HuH-7.5 (cell line): ENCODE measurements at regions not wholly inside any gene's neighbourhood (a gene's known extent, or its start where the extent isn't known, plus 50 kb on each side); places are given as distances from the start of the nearest gene placed in this dataset.

Experiments used
- DNase-seq: peaks from one replicate; pipeline ENCODE4 v3.0.0; 2011; ENCODE audit warnings: low spot score

- no peak for DNase-seq
These were observed 262.7 kb upstream of the RGS18 start for GRCh38 chr1:191895462-191896058.

DNA sequence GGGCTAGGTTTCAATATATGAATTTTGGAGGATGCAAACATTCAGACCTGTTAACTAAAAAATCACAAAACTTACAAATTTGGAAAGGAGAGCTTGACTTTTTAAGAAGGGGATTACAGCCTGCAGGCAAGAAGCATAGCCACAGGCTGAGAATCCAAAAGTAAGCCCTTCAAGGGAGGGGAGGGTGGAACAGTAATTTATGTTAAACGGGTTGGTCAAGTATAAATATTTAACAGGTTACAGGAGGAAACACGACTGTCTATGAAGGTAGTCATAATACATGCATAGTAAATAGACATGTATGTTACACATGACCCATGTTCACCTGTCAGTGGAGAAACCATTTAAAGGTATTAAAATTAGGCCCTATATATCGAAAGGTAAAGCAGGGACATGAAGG lies 261.1 kb upstream of the RGS18 start:
- no peak for DNase-seq

- no peak for DNase-seq
These were observed 256.6 kb upstream of the RGS18 start for GRCh38 chr1:191901651-191902050.

DNA sequence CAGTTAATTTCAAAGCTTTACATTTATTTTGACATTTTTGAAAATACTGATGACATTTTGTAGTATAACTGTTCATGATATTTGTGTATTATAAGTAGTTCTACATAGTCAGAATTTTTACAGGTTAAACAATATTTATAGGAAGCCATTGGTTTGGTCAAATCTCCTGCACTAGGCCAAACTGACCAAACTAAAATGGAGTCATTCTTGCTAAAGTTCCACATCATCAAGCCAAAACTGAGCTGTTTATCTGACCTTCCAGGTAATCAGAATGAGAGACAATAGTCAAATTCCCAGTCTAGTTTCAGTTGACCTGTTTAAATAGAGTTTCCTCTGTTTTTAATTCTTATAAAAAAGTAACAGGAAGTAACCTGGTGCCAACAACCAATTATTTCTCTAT lies 253.3 kb upstream of the RGS18 start:
- DNase-seq = no peak

DNA sequence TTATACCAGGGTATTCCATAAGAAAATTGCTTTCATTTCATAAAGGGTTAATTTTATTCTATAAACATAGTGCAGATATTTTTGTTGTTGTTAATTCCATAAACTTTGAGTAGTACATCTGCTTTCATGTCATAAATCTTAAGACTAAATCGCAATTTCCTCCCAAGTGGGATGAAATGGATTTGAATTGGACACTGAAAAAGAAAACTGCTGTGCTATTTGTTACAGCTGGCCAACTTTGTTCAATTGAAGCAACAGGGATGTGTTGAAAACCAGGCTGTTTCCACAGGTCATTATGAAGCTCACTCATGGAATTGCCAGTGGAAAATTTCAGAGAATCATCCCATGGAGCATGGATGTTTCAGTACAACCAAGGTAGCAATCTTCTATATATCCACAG lies 252.5 kb upstream of the RGS18 start:
- DNase-seq = no peak

DNA sequence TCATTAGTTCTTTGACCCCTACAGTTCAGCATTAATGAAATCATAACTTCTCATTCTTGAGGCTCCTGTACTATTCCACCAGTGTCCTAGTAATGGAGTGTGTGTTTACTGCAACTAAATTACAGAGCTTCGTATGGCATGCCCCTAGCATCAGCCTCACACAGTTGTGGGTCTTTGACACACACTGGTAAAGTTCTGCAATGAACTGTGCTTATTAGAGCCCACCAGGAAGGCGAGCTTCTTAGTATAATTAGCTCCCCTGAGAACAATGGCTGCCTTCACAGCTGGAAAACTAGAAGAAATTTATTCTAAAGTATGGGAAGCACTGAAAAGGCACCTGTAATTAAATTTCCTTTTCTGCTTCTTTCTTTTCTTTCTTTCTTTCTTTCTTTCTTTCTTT lies 251.1 kb upstream of the RGS18 start:
- no peak for DNase-seq

DNA sequence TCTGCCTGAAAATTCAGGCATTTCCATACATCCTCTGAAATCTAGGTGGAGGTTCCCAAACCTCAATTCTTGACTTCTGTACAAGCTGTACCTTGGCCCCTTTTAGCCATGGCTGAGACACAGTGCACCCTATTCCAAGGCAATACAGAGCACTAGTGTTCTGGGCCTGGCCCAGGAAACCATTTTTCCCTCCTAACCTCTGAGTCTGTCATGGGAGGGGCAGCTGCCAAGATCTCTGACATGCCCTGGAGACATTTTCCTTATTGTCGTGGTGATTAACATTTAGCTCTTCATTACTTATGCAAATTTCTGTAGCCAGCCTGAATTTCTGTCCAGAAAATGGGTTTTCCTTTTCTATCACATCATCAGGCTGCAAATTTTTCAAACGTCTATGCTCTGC lies 248.0 kb upstream of the RGS18 start:
- no peak for DNase-seq

- no peak for DNase-seq
These were observed 245.7 kb upstream of the RGS18 start for GRCh38 chr1:191912517-191912916.

- DNase-seq = no peak
These were observed 244.8 kb upstream of the RGS18 start for GRCh38 chr1:191913260-191913977.

DNA sequence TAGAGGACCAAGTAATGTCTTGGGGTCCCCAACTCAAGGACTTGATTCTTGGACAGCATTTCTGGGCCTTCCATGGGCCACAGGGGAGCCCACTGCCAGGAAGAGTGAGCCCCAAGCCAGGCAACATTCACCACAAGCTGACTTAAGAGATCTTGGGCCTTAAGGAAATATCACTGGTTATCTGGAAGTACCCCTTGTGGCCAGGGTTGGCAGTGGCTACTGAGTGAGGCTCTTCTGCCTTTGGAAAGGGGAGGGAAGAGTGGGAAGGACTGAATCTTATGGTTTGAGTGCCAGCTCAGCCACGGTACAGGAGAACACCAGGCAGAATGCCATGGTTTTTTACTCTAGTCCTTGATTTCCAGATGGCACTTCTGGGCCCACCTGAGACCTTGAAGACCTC lies 228.9 kb upstream of the RGS18 start:
- DNase-seq = no peak

DNA sequence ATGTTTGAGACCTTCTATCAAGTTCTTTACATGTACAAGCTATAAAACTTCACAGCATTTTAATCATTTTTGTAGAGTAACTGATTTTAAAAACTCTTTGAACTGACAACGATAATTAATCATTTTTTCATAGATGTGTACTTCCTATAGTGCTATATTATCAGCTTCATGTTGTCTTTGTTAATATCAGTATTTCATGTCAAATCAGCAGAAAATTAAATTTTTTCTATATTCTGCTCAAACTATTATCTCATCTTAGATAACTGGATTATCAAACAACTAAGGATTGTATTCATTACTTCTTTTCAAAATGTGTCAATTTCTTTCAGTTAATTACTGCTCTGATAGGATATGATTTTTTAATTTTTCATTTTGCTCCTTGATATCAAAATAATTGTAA lies 214.6 kb upstream of the RGS18 start:
- DNase-seq = no peak

DNA sequence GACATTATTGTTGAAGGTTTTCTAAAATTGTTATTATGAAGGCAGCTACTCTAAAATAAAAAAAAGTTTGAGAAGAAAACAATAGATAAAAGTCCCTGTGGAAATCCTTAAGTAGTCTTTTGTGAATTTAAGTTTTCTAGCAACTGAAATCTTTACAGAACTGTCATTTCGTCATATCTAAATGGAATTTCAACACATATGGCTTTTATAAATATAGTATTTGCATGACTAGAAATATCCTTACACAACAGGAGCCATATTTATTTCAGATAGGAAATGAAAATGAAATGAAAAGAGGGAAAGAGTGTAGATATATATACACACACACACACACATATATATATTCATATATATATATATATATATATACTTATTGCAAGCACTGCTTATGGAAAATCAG lies 204.7 kb upstream of the RGS18 start:
- DNase-seq = no peak

DNA sequence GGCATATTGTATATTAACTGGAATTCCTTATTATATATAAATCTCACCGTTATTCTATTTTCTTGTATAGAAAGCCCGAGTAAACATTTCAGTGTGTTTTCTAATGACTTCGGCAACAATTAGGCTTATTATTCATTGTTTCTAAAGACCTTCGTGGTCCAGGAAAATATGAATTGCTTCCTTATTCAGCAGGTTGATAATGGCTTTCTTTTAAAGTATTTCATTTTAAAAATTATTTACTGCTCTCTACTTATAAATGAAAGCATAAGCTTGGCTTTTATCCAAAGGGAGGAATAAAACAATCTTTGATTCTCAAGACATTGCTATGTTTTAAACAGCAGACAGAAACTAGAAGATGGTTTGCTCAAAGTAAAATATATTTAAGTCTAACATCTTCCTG lies 198.4 kb upstream of the RGS18 start:
- DNase-seq = no peak

GRCh38 chr1:191963286-191963685 lies 195.0 kb upstream of the RGS18 start:
- DNase-seq = no peak

DNA sequence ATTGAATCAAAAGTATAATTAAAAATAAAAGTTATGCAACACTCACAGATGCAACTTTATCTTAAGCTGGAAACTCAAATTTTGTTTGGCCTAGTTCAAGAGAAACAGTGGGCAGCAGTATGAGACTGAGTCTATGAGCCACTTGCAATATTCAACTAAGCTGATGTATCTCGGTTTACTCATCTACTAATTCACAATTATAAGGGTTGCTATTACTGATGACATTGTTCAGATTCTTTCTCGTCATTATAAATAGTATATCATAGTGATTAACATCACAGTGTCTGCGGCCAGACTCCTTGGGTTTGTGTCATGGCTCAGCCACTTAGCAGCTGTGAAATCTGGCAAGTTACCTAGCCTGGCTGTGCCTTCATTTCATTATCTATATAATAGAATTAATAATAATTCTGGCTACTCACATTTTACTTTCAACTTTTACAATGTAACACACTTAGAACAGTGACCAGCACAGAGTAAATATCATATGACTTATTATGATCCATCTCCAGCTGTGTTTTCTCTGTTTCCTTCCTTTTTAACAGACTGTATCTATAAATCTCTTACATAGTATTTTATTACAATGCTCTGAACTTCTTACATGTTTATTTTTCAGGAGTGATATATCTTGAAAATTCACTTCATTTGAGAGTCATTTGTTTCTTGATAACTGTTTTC lies 194.3 kb upstream of the RGS18 start:
- no peak for DNase-seq

- no peak for DNase-seq
These were observed 189.0 kb upstream of the RGS18 start for GRCh38 chr1:191969290-191969689.

DNA sequence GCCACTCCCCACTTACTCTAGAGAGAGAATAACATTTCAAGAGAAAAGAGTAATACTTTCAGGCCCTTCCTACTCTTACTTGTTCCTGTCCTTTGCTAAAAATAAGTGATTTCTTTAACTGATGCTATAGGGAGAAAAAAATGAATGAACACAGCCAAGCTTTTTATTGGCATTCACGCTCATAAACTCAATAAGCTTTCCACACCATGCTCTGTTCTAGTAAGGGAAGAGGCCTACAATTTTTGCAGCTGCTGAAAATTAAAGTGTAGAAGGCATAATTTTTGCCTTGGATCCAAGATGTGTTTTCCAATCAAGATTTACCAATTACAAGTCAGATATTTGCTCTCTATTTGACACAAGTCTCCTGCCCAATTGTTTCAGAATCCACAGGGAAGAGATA lies 188.1 kb upstream of the RGS18 start:
- no peak for DNase-seq

GRCh38 chr1:191971447-191971846 lies 186.8 kb upstream of the RGS18 start:
- DNase-seq = no peak

- no peak for DNase-seq
These were observed 184.3 kb upstream of the RGS18 start for GRCh38 chr1:191974004-191974403.

- no peak for DNase-seq
These were observed 180.3 kb upstream of the RGS18 start for GRCh38 chr1:191977874-191978506.

GRCh38 chr1:191984856-191985255 lies 173.4 kb upstream of the RGS18 start:
- DNase-seq = no peak

GRCh38 chr1:191992118-191992517 lies 166.1 kb upstream of the RGS18 start:
- no peak for DNase-seq

- DNase-seq = peak; percentile 1
These were observed 164.7 kb upstream of the RGS18 start for GRCh38 chr1:191993549-191993948.
